GM12878 (cell line): ENCODE measurements at regions not wholly inside any gene's neighbourhood (a gene's known extent, or its start where the extent isn't known, plus 50 kb on each side); places are given as distances from the start of the nearest gene placed in this dataset.

Experiments used
- CTCF ChIP-seq, 3 experiments: IDR thresholded peaks in 2 of 3; conservative IDR thresholded peaks in 1 of 3; 2 replicates each; pipeline ENCODE4 v1.5.1; 2011; ENCODE audit warnings: low read depth in 3 of 3, low read length in 3 of 3, mild to moderate bottlenecking in 3 of 3, control low read depth in 2 of 3, moderate library complexity in 2 of 3, inconsistent platforms in 1 of 3, mixed read lengths in 1 of 3; ENCODE audit not compliant: control insufficient read depth in 2 of 3, insufficient read depth in 1 of 3; ENCODE audit errors: extremely low read depth in 1 of 3
- POLR2AphosphoS5 ChIP-seq: IDR thresholded peaks from 2 replicates; pipeline ENCODE4 v1.6.1; 2011; ENCODE audit warnings: mild to moderate bottlenecking, low read length, inconsistent platforms

GRCh38 chr1:233470741-233471499, 143.0 kb upstream of the KCNK1 start:
- TF ChIP-seq CTCF (IDR thresholded peaks at IDR 0.05 in 2 of 3, conservative IDR thresholded peaks at IDR 0.05 in 1 of 3; ENCODE audit: control insufficient read depth in 2 of 3, extremely low read depth in 1 of 3, insufficient read depth in 1 of 3, low read depth in 3 of 3, low read length in 3 of 3) (no peak), POLR2AphosphoS5 (no peak)
